Ishikawa (cell line): ENCODE measurements at regions not wholly inside any gene's neighbourhood (a gene's known extent, or its start where the extent isn't known, plus 50 kb on each side); places are given as distances from the start of the nearest gene placed in this dataset.

ENCODE experiments used
- CEBPB ChIP-seq: IDR thresholded peaks from 2 replicates; pipeline ENCODE4 v1.6.1; 2012
- CREB1 ChIP-seq: IDR thresholded peaks from 2 replicates; pipeline ENCODE4 v1.6.1; 2012; ENCODE audit warnings: low read depth
- EGR1 ChIP-seq: IDR thresholded peaks from 2 replicates; pipeline ENCODE4 v1.6.1; 2012
- EP300 ChIP-seq: IDR thresholded peaks from 2 replicates; pipeline ENCODE4 v1.6.1; 2012; ENCODE audit warnings: borderline replicate concordance
- FOXM1 ChIP-seq: IDR thresholded peaks from 2 replicates; pipeline ENCODE4 v1.6.1; 2012; ENCODE audit warnings: low read depth, borderline replicate concordance
- NFIC ChIP-seq: IDR thresholded peaks from 2 replicates; pipeline ENCODE4 v1.6.1; 2012
- RAD21 ChIP-seq: IDR thresholded peaks from 2 replicates; pipeline ENCODE4 v1.6.1; 2012; ENCODE audit warnings: low read depth
- TAF1 ChIP-seq: IDR thresholded peaks from 2 replicates; pipeline ENCODE4 v1.6.1; 2012; ENCODE audit warnings: low read depth, mild to moderate bottlenecking
- TCF12 ChIP-seq: IDR thresholded peaks from 2 replicates; pipeline ENCODE4 v1.6.1; 2012; ENCODE audit warnings: low read depth
- TEAD4 ChIP-seq: IDR thresholded peaks from 2 replicates; pipeline ENCODE4 v1.6.1; 2012
- YY1 ChIP-seq: IDR thresholded peaks from 2 replicates; pipeline ENCODE4 v1.6.1; 2012; ENCODE audit warnings: low read depth
- ZBTB7A ChIP-seq: IDR thresholded peaks from 2 replicates; pipeline ENCODE4 v1.6.1; 2012; ENCODE audit warnings: low read depth
- TF ChIP-seq, protein P1 (sequence below): IDR thresholded peaks from 2 replicates; pipeline ENCODE4 v1.6.1; 2012
- TF ChIP-seq, protein P2 (sequence below): IDR thresholded peaks from 2 replicates; pipeline ENCODE4 v1.6.1; 2012
- TF ChIP-seq, protein P3 (sequence below): IDR thresholded peaks from 2 replicates; pipeline ENCODE4 v1.6.1; 2012; ENCODE audit warnings: low read depth, mild to moderate bottlenecking

DNA sequence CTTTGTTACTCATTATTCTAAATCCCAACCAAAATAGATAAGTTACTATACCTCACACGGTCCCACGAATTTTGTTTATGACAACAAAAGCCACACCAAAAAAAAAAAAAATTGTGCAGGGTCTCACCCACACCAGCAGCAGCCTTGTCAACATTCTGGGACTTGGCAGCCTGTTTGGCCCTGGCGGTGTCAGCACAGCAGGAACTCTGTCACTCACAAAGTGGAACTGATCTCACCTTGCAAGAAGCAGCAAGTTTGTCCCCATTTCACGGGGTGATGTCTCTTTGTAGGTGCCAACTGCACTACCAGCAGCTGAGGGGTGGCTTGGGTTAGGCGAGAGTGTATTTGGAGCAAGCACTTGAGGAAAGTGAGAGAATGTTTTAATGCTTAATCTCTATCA, 75.0 kb upstream of the CHRM3 start:
- no peak for TF ChIP-seq TEAD4
- no peak for TF ChIP-seq YY1
- TF ChIP-seq EGR1, result no peak
- TF ChIP-seq TCF12, result no peak
- TF ChIP-seq, protein P1, sequence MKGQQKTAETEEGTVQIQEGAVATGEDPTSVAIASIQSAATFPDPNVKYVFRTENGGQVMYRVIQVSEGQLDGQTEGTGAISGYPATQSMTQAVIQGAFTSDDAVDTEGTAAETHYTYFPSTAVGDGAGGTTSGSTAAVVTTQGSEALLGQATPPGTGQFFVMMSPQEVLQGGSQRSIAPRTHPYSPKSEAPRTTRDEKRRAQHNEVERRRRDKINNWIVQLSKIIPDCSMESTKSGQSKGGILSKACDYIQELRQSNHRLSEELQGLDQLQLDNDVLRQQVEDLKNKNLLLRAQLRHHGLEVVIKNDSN, result no peak
- TF ChIP-seq FOXM1, result no peak
- TF ChIP-seq TAF1, result no peak
- TF ChIP-seq, protein P2, sequence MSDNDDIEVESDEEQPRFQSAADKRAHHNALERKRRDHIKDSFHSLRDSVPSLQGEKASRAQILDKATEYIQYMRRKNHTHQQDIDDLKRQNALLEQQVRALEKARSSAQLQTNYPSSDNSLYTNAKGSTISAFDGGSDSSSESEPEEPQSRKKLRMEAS, result no peak
- no peak for TF ChIP-seq NFIC
- no peak for TF ChIP-seq CEBPB
- TF ChIP-seq CREB1, result no peak
- TF ChIP-seq EP300, result no peak
- TF ChIP-seq ZBTB7A, result no peak

DNA sequence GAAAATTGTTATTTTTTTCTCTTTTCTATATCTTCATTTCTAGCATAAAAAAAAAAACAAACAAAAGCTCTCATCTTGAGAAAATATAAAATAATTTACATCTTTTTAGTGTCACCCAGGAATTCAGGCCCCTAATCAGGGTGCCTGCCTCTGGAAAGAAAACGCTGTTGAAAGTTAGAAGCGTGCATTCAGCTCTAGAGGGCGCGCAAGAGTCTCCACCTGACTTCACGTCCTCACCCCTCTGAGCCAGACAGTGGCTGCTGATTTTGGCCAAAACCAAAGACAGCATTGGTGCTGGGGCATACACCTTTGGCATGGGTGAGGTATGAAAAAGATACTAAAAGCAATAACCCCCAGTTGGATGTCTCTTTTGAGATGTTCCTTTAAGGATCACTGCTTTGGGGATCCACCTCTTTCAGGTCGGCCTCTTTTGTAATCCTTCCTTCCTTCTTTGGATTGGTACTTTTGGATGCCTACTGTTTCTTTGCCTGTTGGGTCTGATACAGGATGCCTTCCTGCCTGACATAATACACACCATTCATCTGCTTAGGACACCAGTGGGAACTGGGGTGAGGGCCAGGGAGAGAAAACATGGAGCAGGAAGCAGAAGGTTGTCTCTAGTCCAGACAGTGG, 77.6 kb upstream of the CHRM3 start:
- TF ChIP-seq CEBPB, result no peak
- TF ChIP-seq RAD21, result peak; percentile 31; the same call in 1 of the 2 replicates

DNA sequence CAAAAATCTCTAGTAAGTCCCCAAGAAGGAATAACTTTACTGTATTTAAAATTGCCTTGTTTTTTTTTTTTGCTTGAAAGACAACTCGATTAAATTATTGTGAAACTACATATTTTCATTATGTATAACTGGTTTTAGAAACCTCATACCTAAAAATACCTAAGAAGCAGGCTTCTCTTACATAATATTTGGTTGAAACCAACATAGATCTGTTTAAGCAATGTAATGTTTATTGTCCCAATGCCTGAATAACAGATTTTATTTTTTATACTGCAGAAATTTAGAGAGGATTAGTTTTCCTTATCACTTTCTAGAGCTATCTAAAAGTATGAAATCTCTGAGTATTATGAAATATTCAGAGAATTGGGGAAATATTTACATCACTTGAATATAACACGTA, 78.5 kb upstream of the CHRM3 start:
- TF ChIP-seq EP300, result no peak
- TF ChIP-seq CREB1, result no peak
- no peak for TF ChIP-seq CEBPB
- no peak for TF ChIP-seq TEAD4
- TF ChIP-seq TCF12, result no peak
- TF ChIP-seq, protein P1, result no peak
- no peak for TF ChIP-seq NFIC
- no peak for TF ChIP-seq RAD21
- TF ChIP-seq EGR1, result no peak
- no peak for TF ChIP-seq ZBTB7A
- TF ChIP-seq, protein P3, sequence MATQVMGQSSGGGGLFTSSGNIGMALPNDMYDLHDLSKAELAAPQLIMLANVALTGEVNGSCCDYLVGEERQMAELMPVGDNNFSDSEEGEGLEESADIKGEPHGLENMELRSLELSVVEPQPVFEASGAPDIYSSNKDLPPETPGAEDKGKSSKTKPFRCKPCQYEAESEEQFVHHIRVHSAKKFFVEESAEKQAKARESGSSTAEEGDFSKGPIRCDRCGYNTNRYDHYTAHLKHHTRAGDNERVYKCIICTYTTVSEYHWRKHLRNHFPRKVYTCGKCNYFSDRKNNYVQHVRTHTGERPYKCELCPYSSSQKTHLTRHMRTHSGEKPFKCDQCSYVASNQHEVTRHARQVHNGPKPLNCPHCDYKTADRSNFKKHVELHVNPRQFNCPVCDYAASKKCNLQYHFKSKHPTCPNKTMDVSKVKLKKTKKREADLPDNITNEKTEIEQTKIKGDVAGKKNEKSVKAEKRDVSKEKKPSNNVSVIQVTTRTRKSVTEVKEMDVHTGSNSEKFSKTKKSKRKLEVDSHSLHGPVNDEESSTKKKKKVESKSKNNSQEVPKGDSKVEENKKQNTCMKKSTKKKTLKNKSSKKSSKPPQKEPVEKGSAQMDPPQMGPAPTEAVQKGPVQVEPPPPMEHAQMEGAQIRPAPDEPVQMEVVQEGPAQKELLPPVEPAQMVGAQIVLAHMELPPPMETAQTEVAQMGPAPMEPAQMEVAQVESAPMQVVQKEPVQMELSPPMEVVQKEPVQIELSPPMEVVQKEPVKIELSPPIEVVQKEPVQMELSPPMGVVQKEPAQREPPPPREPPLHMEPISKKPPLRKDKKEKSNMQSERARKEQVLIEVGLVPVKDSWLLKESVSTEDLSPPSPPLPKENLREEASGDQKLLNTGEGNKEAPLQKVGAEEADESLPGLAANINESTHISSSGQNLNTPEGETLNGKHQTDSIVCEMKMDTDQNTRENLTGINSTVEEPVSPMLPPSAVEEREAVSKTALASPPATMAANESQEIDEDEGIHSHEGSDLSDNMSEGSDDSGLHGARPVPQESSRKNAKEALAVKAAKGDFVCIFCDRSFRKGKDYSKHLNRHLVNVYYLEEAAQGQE, result no peak
- no peak for TF ChIP-seq FOXM1
- TF ChIP-seq TAF1, result no peak
- TF ChIP-seq, protein P2, result no peak
- no peak for TF ChIP-seq YY1

DNA sequence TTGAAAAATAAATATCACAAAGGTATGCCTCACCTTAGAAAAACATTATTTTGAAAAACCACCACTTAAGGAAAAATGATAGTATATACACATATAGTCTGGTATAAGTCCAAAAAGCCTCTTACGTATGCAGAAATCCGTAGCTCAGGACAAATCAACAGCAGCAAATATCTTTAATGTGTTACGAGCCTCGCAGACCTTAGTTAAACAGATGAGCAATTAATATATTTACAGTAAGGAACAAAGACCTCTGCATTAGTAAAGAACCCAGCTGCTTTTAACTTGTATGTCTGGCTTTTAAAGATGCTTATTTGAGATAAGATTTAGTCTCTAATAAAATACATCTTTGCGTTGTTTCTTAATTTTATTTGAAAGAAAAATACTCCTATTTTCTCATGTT, 79.9 kb upstream of the CHRM3 start:
- TF ChIP-seq, protein P3, result no peak
- TF ChIP-seq YY1 (no peak), EGR1 (no peak), TAF1 (no peak), NFIC (no peak), CEBPB (no peak), TCF12 (no peak), EP300 (no peak), ZBTB7A (no peak), TEAD4 (no peak)
- TF ChIP-seq, protein P1, result no peak
- TF ChIP-seq, protein P2, result no peak

DNA sequence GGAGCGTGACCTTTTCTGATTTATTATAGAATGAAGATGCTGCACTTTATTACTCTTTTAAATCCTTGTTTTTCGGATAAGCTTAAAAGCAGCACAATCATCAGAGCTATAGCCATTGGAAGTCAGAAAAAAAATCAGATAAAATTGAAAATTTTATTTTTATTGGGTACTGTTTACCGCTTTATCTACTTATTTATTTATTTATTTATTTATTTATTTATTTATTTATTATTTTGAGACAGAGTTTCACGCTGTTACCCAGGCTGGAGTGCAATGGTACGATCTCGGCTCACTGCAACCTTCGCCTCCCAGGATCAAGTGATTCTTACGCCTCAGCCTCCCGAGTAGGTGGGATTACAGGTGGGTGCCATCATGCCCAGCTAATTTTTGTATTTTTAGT, 83.1 kb upstream of the CHRM3 start:
- TF ChIP-seq YY1 (no peak), FOXM1 (no peak), CREB1 (no peak), ZBTB7A (no peak), TCF12 (no peak)
